ENCODE measurements at regions not wholly inside any gene's neighbourhood (a gene's known extent, or its start where the extent isn't known, plus 50 kb on each side); places are given as distances from the start of the nearest gene placed in this dataset.

DNA sequence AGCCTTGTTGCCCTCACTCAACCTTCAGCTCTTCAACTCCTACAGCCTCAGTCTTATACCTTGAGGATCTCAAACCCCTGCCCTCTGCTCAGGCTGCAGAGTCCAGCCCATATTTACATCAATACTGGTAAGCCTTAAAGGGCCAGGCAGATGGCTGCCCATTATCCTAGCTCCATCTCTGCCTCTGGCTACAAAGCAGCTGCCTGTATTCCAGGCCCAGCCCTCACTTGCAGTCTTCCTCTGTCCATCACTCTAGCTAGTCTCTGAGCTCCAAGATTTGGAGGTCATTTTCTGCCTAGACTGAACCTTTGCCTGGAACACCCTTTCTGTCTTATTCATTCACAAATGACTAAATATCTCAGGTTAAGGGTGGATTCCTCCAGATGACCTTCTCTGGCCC is 50.2 kb upstream of the GALNT10 start:
- no peak for TF ChIP-seq POLR2A (IDR thresholded peaks at IDR 0.05)
- TF ChIP-seq, protein P1, sequence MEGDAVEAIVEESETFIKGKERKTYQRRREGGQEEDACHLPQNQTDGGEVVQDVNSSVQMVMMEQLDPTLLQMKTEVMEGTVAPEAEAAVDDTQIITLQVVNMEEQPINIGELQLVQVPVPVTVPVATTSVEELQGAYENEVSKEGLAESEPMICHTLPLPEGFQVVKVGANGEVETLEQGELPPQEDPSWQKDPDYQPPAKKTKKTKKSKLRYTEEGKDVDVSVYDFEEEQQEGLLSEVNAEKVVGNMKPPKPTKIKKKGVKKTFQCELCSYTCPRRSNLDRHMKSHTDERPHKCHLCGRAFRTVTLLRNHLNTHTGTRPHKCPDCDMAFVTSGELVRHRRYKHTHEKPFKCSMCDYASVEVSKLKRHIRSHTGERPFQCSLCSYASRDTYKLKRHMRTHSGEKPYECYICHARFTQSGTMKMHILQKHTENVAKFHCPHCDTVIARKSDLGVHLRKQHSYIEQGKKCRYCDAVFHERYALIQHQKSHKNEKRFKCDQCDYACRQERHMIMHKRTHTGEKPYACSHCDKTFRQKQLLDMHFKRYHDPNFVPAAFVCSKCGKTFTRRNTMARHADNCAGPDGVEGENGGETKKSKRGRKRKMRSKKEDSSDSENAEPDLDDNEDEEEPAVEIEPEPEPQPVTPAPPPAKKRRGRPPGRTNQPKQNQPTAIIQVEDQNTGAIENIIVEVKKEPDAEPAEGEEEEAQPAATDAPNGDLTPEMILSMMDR (IDR thresholded peaks at IDR 0.05): no peak
